Retina (tissue), 1 donor: ENCODE measurements at regions not wholly inside any gene's neighbourhood (a gene's known extent, or its start where the extent isn't known, plus 50 kb on each side); places are given as distances from the start of the nearest gene placed in this dataset.

ENCODE experiments used
- DNase-seq: peaks from one replicate; pipeline ENCODE4 v3.0.0-alpha.2; 2016

- no peak for DNase-seq
Measured at GRCh38 chr5:165242646-165243045, 1737.2 kb downstream of the MAT2B start.

GRCh38 chr5:165244407-165244806 is 1739.0 kb downstream of the MAT2B start:
- DNase-seq: no peak

DNA sequence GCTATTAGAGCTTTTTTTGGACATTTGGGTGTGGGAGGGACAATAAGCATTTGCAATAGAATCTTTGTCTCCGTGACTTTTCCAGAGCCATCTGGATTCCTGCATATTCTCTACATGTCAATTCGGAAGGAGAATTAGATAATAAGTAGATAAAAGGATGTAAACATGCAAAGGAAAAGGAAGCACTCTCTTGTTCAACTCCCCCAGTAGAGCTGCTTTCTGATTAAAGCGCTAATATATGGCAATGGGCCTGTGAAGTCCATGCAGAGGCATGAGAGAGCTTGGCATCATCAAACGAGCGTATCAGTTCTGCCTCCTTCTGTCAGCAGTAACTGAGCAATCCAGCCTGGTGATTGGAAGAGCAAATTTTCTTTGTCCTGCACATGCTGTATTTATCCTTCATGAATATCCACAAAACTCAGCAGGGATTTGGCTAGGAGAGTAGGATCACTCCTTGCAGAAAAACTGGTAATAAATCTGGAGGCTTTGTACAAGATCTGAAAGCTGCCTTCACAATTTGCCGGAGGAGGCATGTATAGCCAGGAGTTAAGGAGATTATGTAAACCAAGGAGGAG is 1752.9 kb downstream of the MAT2B start:
- DNase-seq: no peak

DNA sequence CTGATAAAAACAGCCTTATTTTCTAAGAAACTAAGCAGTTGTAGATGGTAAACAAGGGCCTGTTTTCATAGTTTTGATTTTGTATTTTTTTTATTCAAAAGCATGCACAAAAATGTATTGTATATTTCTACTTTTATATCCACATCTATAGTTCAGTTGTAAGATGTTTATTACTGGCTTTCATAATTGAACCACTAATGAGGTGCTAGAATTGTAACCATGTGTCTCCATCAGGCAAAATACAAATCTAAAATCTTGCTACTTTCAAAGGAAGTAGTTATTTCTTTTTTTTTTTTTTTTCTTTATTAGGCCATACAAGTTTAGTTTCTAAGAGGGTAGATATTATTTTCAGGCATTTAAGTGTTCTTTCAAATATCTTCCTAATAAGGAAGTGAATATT is 1755.0 kb downstream of the MAT2B start:
- DNase-seq: no peak

GRCh38 chr5:165263536-165263935 is 1758.1 kb downstream of the MAT2B start:
- DNase-seq: no peak

DNA sequence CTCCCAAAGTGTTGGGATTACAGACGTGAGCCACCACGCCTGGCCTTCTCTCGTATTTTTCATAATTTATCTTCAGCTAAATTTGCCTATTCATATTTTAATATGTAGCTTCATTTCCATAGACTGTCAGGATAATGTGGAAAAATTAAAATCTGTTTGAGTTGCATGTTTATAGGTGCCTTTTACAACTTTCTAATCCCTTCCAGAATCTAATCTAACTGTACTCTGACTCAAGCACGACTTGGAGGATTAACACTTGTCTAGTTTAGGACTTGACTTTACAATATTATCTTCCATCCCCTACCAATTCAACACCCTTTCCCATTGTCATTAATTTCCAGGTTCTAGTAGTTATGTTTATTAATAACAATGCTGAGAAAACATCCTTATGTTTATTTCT is 1761.5 kb downstream of the MAT2B start:
- DNase-seq: no peak

- DNase-seq: no peak
Measured at GRCh38 chr5:165272436-165272835, 1767.0 kb downstream of the MAT2B start.

GRCh38 chr5:165277661-165278060 is 1772.2 kb downstream of the MAT2B start:
- peak; percentile 50 for DNase-seq

- no peak for DNase-seq
Measured at GRCh38 chr5:165282491-165282890, 1777.1 kb downstream of the MAT2B start.

GRCh38 chr5:165286692-165287091 is 1781.3 kb downstream of the MAT2B start:
- no peak for DNase-seq

DNA sequence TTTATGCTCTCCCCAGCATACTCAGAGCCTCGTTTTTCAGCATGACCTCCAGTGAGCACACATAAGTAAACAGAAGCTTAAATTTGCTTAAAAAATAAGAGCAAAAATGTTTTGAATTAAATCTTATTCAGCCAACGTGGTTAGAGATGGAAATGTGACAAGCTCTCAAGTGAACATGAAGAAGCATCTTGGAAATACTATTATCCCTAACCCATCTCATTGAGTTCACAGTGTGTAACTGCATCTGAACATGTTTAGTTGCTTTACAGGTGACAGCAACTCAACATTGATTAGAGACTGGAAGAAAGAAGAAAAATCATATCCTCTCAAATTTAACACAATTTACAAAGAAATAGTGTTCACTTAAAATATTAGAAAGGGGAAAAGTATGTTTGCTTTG is 1785.1 kb downstream of the MAT2B start:
- no peak for DNase-seq

DNA sequence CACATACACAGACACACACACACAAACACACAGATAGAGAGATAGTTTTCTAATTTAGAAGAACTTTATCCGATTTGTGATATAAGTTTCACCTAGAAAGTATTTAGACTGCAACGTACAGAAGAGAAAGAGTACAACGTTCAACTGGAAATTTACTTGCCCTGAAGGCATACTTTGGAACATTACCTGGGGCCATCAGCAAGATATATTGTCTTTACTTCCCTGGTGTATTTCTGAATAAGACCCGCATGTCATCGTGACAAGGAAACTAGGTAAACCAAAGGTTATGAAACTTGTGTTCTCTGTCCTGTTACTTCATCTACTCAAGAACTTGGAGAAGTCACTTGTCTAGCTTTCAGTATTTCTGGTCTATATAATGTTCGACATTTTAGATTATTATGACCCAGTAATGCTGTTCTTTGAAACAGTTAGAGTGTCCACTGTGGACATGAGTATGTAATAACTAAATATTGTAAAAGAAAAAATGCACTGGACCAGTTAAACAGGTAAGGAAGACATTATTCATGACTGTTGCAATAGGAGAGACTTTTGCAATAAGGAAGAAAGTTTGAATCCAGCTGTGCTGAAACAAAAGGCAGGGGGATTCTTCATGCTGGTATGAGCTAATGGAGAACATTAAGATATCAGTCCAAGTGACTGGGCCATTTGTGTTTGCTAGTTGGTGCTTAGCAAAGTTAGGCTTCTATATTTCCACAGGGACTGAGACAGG is 1791.1 kb downstream of the MAT2B start:
- no peak for DNase-seq

- peak; percentile 5 for DNase-seq
Measured at GRCh38 chr5:165304193-165304827, 1798.9 kb downstream of the MAT2B start.

DNA sequence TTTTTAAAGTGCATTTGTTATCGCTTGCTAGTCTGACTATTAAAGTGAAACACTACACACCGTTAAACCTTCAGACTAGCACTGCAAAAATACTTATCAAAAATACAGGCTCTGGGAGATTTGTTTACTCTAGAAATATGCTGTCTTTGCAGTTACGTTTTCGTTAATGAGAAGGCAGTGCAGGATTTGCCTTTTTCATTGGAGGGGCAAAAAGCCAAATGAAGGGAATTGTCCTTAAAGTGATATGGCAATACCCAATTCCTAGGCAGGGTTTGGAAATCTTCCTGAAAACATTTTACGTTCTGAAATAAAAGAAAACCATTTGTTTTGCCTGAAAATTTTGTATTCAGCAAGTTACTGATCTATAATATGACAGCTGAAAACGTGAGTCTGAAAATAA is 1800.2 kb downstream of the MAT2B start:
- no peak for DNase-seq

- no peak for DNase-seq
Measured at GRCh38 chr5:165309446-165309845, 1804.0 kb downstream of the MAT2B start.

GRCh38 chr5:165310031-165310430 is 1804.6 kb downstream of the MAT2B start:
- no peak for DNase-seq

GRCh38 chr5:165321912-165322311 is 1816.5 kb downstream of the MAT2B start:
- DNase-seq: no peak

DNA sequence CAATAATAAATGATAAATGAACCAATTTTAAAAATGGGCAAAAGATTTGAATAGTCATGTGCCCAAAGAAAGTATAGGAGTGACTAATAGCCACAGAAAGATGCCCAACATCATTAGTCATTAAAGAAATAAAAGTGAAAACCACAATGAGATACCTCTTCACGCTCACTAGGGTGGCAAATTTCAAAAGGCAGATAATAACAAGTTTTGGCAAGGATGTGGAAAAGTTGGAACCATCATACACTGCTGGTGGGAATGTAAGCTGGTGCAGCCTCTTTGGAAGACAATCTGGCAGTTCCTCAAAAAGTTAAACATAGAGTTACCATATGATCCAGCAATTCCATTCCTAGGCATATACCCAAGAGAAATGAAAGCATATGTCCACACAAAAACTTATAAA is 1819.8 kb downstream of the MAT2B start:
- no peak for DNase-seq

GRCh38 chr5:165327631-165328030 is 1822.2 kb downstream of the MAT2B start:
- no peak for DNase-seq

DNA sequence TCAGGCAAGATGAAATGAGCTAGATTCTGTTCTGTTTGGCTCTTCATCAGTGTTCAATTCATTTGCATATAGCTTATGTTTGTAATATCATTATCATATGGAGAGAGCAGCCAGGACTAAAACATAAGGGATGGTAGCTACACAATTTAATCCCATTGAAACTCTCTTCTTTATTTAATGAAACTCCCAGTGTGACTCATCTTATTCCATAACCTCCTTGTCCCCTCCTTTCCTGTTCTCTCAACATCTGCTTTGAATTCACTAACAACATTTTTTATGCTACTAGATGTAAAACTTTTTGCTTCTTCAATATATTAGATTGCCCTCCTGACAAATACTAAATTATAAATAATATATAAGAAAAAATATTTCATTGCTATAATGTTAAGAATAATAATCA is 1823.4 kb downstream of the MAT2B start:
- DNase-seq: no peak

DNA sequence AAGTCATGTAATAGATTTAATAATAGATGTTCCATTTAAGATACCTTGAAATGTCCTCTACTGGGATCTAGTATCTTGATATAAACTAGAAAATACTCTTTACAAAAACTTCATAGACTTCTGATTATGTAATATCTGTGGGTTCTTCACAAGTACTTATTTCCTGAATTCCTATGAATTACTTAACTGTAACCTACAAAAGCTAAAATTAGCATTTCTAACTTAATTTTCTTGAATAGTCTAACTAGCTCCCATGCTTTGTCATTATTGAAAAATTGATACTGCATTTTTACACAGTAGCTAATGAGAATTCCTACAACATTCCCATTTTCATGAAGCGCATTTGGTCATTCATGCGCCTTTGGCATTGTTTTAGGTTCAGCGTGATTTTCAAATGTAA is 1828.2 kb downstream of the MAT2B start:
- no peak for DNase-seq

DNA sequence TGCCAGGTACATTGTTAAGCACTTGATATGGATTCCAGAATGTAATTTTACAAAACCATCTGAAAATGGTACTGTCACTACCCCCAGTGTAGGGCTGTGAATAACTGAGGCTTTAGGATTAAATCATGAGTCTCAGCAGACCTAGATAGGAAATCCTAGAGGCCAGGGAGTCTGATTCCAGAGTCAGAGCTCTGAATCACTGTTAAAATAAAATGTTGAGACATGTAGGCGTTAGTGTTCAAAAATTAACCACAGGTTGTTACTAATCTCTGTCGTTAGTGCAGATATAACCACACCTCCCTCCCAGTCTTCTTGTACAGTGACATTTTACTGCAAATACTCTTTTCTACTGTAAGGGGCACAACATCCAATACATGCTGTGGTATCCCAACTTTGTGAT is 1828.8 kb downstream of the MAT2B start:
- no peak for DNase-seq

DNA sequence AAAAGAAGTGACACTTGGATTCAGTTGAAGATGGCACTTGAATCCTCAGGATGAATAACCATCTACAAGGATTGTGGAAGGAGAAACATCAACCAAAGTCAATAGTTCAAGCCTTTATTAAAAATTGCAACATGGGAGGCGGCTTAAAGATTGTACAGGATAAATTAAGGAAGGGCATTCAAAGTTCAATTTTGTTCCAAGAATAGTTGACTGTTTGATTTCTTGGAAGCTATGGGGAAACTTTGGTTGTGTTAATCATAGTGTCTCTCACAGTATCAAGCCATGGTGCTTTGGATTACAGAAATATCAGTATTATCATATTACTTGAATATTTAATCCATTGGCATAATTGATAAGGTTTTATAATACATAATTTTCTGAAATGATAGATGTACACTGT is 1844.3 kb downstream of the MAT2B start:
- no peak for DNase-seq

- DNase-seq: no peak
Measured at GRCh38 chr5:165351342-165351741, 1845.9 kb downstream of the MAT2B start.

DNA sequence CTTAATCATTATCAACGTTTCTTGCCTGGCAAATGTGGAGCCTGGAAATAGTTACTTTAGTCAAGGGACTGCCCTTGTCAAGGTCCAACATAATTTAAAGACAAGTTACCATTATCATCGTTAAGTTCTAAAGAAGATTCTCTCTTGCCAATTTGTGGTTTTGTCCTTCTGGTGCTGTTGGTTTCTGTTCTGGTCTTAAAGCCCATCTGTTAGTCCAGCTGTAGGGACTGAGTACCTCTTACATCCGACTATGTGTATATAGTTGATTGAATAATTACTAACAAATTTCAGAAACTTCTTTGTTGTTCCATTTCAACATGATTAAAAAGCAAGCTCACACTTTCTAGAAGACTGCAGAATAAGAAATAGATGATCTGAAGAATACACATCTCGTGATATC is 1854.9 kb downstream of the MAT2B start:
- no peak for DNase-seq
